ENCODE measurements at regions not wholly inside any gene's neighbourhood (a gene's known extent, or its start where the extent isn't known, plus 50 kb on each side); places are given as distances from the start of the nearest gene placed in this dataset.

DNA sequence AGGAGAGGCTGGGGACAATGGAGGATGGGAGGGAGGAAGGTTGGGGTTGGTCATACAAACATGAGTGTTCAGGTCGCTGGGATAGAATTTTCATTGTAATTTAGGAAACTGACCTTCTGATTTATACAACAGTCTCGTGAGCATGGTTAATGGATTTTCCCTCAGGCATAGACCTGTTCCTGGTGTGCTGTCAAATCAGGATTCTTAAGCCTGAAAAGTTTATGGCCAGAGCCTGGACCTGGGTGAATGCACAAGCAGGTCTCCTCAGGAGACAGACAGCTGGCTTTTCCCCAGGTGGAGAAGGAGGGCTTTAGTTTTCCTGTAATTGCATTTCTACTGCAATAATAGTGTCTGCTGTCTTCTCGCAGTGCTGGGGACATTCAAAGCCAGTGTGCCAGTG lies 338.0 kb downstream of the SHQ1 start:
- Histone ChIP-seq H3K18ac (ENCODE audit: low read depth, low read length) (no peak overlapping the region), H3K4me2 (ENCODE audit: low read depth, low read length) (no peak overlapping the region), H4K5ac (ENCODE audit: low read depth, low read length) (no peak overlapping the region), H3K23ac (ENCODE audit: low read depth, low read length) (no peak overlapping the region), H2BK120ac (ENCODE audit: low read depth, low read length) (no peak overlapping the region), H3K4me3 (ENCODE audit: insufficient read depth, low read depth, low read length) (no peak overlapping the region), H3K4me1 (ENCODE audit: control insufficient read depth, insufficient read depth, low read length) (no peaks in the 10 kb centered on the region), H3K4ac (ENCODE audit: low read depth, low read length) (no peak overlapping the region), H3K9me1 (ENCODE audit: insufficient read depth, low read length) (no peaks in the 10 kb centered on the region), H3K14ac (replicated peaks; ENCODE audit: low read depth, low read length) (no peak overlapping the region), H2AK5ac (ENCODE audit: low read depth, low read length) (no peak overlapping the region), H3K27ac (ENCODE audit: insufficient read depth, low read length) (no peak overlapping the region), H3K27me3 (ENCODE audit: control insufficient read depth, insufficient read depth, low read length) (peaks cover 17% of the 10 kb centered on the region), H4K20me1 (ENCODE audit: insufficient read depth, low read length) (no peaks in the 10 kb centered on the region), H2BK20ac (ENCODE audit: low read depth, low read length) (no peak overlapping the region), H3K9me3 (ENCODE audit: control insufficient read depth, insufficient read depth, low read length) (no peaks in the 10 kb centered on the region), H2AFZ (replicated peaks; ENCODE audit: low read length, poor library complexity) (no peak overlapping the region), H4K91ac (ENCODE audit: insufficient read depth, low read depth, low read length) (no peak overlapping the region), H2BK5ac (ENCODE audit: low read depth, low read length, poor library complexity, severe bottlenecking) (no peak overlapping the region), H3K56ac (ENCODE audit: extremely low read depth, insufficient read depth, low read length) (no peak overlapping the region), H3K9ac (ENCODE audit: low read depth, low read length) (no peak overlapping the region), H2BK15ac (ENCODE audit: low read depth, low read length) (no peak overlapping the region), H2AK9ac (replicated peaks; ENCODE audit: low read depth, low read length, poor library complexity) (no peak overlapping the region), H3K36me3 (ENCODE audit: control insufficient read depth, insufficient read depth, low read length) (no peaks in the 10 kb centered on the region), H3K79me1 (ENCODE audit: low read depth in 1 of 2, low read length in 2 of 2) (no peaks in the 10 kb centered on the region), H4K8ac (ENCODE audit: low read depth in 2 of 2, low read length in 2 of 2) (no peak overlapping the region)
- intact Hi-C loops (cut with micrococcal nuclease) (no loop called here), in situ Hi-C loops (cut with MboI; ENCODE audit: low sequenced_read_pairs) (no loop called here), dilution Hi-C loops (cut with HindIII; ENCODE audit: low sequenced_read_pairs, unreplicated experiment) (no loop called here)
- no CpG with 5 or more reads among the region's 3 CpGs for WGBS, 2 experiments (ENCODE audit: extremely low coverage in 2 of 2, insufficient read length in 1 of 2)
- POLR2A ChIA-PET (ENCODE audit: unreplicated experiment): no interaction called here
- CTCF ChIA-PET: interaction anchor here (1.1 kb wide), 1 partner anchor 11 kb away, joined by 3 read pairs; no protein-coding TSS in a partner anchor
- TF ChIP-seq RFX5 (IDR thresholded peaks at IDR 0.05; ENCODE audit: low read depth, low read length): no peak
- TF ChIP-seq SMC3 (IDR thresholded peaks at IDR 0.05; ENCODE audit: low read depth, low read length): no peak
- no peak for TF ChIP-seq RCOR1 (IDR thresholded peaks at IDR 0.05; ENCODE audit: insufficient replicate concordance, low read length)
- TF ChIP-seq FOS (IDR thresholded peaks at IDR 0.05; ENCODE audit: low read depth, low read length): no peak
- TF ChIP-seq, protein P1, sequence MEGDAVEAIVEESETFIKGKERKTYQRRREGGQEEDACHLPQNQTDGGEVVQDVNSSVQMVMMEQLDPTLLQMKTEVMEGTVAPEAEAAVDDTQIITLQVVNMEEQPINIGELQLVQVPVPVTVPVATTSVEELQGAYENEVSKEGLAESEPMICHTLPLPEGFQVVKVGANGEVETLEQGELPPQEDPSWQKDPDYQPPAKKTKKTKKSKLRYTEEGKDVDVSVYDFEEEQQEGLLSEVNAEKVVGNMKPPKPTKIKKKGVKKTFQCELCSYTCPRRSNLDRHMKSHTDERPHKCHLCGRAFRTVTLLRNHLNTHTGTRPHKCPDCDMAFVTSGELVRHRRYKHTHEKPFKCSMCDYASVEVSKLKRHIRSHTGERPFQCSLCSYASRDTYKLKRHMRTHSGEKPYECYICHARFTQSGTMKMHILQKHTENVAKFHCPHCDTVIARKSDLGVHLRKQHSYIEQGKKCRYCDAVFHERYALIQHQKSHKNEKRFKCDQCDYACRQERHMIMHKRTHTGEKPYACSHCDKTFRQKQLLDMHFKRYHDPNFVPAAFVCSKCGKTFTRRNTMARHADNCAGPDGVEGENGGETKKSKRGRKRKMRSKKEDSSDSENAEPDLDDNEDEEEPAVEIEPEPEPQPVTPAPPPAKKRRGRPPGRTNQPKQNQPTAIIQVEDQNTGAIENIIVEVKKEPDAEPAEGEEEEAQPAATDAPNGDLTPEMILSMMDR (conservative IDR thresholded peaks at IDR 0.05; ENCODE audit: low read depth, low read length): no peak
- TF ChIP-seq NFE2L2 (IDR thresholded peaks at IDR 0.05; ENCODE audit: low read depth, low read length): no peak
- no peak for TF ChIP-seq RAD21 (IDR thresholded peaks at IDR 0.05; ENCODE audit: low read length)
- no peak for TF ChIP-seq MAZ (IDR thresholded peaks at IDR 0.05; ENCODE audit: borderline replicate concordance, low read depth, low read length)
- TF ChIP-seq MAFK (IDR thresholded peaks at IDR 0.05; ENCODE audit: low read depth, low read length): no peak
- no peak for TF ChIP-seq CHD1 (IDR thresholded peaks at IDR 0.05; ENCODE audit: low read depth, low read length)
- TF ChIP-seq POLR2A (IDR thresholded peaks at IDR 0.05; ENCODE audit: low read depth, low read length): no peak
- TF ChIP-seq BHLHE40 (IDR thresholded peaks at IDR 0.05; ENCODE audit: low read depth, low read length): no peak
- TF ChIP-seq, protein P2, sequence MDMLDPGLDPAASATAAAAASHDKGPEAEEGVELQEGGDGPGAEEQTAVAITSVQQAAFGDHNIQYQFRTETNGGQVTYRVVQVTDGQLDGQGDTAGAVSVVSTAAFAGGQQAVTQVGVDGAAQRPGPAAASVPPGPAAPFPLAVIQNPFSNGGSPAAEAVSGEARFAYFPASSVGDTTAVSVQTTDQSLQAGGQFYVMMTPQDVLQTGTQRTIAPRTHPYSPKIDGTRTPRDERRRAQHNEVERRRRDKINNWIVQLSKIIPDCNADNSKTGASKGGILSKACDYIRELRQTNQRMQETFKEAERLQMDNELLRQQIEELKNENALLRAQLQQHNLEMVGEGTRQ (IDR thresholded peaks at IDR 0.05; ENCODE audit: low read depth, low read length): no peak
- no peak for TF ChIP-seq MXI1 (IDR thresholded peaks at IDR 0.05; ENCODE audit: borderline replicate concordance, low read depth, low read length)
- no peak for TF ChIP-seq CEBPB (IDR thresholded peaks at IDR 0.05; ENCODE audit: low read depth, low read length)
- BruUV-seq (replicated peaks): no TSS peak
- ATAC-seq (ENCODE audit: low read depth): no peak
- DNase-seq: no peak

Measured in IMR-90 (cell line).